ENCODE measurements at regions not wholly inside any gene's neighbourhood (a gene's known extent, or its start where the extent isn't known, plus 50 kb on each side); places are given as distances from the start of the nearest gene placed in this dataset.

DNA sequence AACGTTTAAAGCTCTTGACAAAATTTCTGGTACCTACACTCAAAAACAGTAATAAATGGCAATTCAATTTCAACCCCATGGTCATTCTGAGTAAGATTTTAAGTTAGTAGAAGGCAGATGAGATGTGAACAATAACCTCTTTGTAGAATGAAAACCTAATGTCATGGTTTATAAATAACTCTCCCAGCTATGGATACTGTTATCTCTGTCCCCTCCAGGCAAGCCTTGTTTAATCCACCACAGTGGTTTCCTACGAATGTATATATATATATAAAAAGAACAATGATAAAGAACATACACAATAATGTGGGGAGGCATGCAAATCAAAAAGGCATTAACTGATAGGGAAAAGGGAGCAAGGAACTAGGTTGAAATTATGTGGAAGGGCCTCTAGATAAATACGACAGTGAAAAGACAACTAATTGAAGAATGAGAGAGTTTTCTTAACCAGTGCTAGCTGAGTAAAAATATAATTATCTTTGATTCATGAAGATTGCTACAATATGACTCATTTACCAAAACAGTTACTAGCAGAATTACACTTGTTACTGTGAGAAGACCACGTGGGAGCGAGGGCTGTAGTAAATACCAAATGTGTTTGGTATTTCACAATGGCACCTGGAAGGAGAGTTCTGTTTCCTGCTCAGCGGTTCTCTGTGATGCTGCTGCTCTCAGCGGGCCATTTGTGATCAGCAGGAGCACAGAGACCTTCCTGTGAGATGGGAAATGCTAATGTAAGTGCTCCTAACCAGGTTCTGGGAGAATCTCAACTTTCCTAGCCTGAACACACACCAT, 173.7 kb downstream of the MBOAT1 start:
- TF ChIP-seq CTCF (IDR thresholded peaks at IDR 0.05) (no peak), POLR2A (IDR thresholded peaks at IDR 0.05) (no peak)
